AG04449 (cell line): ENCODE measurements at regions not wholly inside any gene's neighbourhood (a gene's known extent, or its start where the extent isn't known, plus 50 kb on each side); places are given as distances from the start of the nearest gene placed in this dataset.
"Not testable (repeated sequence)": the region's sequence is repeated elsewhere in the genome, so short reads cannot be mapped to it uniquely, and the experiment has no call there.

Experiments used
- CTCF ChIA-PET: fragments of 350-600 bp; formaldehyde crosslinking; extraction: SDS; loops from one replicate; lab custom pipeline; 2021; ENCODE audit warnings: antibody characterized with exemption; lab: Yijun Ruan, JAX
- POLR2A ChIA-PET: fragments of 400-600, 350-600 bp; formaldehyde crosslinking; extraction: SDS; loops from one replicate; lab custom pipeline; 2020; ENCODE audit warnings: antibody characterized with exemption, inconsistent platforms; lab: Yijun Ruan, JAX
- DNase-seq: peaks from one replicate; pipeline ENCODE4 v3.0.0-alpha.2; 2010; ENCODE audit warnings: low read depth, low spot score
- H3K4me3 ChIP-seq: 2 replicates; pipeline ENCODE4 v1.5.1; 2011; ENCODE audit warnings: low read depth, mild to moderate bottlenecking, control low read depth, low read length
- TF ChIP-seq, protein P1 (sequence below): IDR thresholded peaks from one replicate; pipeline ENCODE4 v1.5.1; 2011; ENCODE audit warnings: mild to moderate bottlenecking, moderate library complexity, low read length, control low read depth, inconsistent platforms; ENCODE audit not compliant: insufficient read depth; ENCODE audit errors: missing control alignments

GRCh38 chr1:165114889-165115285 lies 241.6 kb downstream of the LMX1A start:
- no peak overlapping the region for H3K4me3 ChIP-seq
- no peak for DNase-seq
- CTCF ChIA-PET: interaction anchor here (0.7 to 4.6 kb wide), 11 partner anchors 9 to 478 kb away, joined by 3 to 33 read pairs (median 3); no protein-coding TSS in a partner anchor
- TF ChIP-seq, protein P1, sequence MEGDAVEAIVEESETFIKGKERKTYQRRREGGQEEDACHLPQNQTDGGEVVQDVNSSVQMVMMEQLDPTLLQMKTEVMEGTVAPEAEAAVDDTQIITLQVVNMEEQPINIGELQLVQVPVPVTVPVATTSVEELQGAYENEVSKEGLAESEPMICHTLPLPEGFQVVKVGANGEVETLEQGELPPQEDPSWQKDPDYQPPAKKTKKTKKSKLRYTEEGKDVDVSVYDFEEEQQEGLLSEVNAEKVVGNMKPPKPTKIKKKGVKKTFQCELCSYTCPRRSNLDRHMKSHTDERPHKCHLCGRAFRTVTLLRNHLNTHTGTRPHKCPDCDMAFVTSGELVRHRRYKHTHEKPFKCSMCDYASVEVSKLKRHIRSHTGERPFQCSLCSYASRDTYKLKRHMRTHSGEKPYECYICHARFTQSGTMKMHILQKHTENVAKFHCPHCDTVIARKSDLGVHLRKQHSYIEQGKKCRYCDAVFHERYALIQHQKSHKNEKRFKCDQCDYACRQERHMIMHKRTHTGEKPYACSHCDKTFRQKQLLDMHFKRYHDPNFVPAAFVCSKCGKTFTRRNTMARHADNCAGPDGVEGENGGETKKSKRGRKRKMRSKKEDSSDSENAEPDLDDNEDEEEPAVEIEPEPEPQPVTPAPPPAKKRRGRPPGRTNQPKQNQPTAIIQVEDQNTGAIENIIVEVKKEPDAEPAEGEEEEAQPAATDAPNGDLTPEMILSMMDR: no peak
- POLR2A ChIA-PET: no interaction called here

DNA sequence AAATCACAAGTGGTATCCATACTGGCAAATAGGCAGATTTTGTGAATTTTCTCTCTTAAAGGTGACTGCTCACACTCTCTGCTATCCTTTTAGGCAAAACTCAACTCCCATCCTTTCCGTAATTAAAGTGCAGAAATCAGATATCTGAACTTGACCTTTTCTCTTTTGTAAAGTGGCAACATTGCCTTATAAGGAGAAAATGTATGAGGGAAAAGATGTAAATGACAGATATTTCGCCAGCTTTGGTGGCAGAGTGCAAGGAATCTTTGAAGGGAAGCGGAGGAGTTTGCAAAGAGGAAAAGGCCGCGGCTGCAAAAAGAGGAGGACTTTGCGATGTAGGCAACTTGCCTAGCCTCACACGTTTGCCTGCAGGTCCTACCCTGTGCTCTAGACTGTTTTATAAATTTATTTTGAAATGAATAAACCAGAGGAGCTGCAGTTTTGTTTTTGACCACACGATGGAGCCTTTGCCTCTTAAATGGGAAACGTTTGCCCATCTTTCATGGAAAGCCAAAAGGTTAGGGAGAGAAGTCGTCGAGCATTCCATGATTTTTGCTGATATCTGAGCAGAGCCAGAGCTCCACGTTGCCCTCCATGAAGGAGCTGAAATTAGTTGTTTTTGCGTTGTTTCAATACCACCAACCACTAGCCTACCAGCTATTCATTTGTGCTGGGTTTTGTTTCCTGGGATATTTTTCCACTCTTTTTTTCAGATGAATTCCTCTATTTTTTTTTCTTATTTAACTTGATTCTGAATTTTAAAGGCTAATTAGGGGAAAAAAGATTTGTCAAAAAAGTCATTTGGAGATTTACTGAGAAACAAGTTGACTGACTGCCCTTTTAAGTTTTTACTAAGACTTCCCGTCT lies 242.3 kb downstream of the LMX1A start:
- ChIA-PET CTCF (interaction anchor here (0.7 to 4.6 kb wide), 11 partner anchors 9 to 478 kb away, joined by 3 to 33 read pairs (median 4); no protein-coding TSS in a partner anchor), POLR2A (no interaction called here)
- TF ChIP-seq, protein P1: peak; percentile 58
- H3K4me3 ChIP-seq: no peak overlapping the region
- no peak for DNase-seq

GRCh38 chr1:165112260-165112659 lies 244.3 kb downstream of the LMX1A start:
- POLR2A ChIA-PET: no interaction called here
- CTCF ChIA-PET: interaction anchor here (1.0 to 4.6 kb wide), 5 partner anchors 17 to 484 kb away, joined by 3 to 33 read pairs (median 8); no protein-coding TSS in a partner anchor
- TF ChIP-seq, protein P1: no peak
- no peak for DNase-seq
- no peak overlapping the region for H3K4me3 ChIP-seq

DNA sequence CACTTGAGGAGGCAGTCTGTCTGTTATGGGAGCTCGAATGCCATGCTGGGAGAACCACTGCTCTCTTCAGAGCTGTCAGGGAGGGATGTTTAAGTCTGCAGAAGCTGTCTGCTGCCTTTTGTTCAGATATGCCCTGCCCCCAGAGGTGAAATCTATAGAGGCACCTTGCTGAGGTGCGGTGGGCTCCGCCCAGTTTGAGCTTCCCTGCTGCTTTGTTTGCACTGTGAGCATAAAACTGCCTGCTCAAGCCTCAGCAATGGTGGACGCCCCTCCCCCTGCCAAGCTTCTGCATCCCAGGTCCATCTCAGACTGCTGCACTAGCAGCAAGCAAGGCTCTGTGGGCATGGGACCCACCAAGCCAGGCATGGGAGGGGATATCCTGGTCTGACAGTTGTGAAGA lies 247.5 kb downstream of the LMX1A start:
- H3K4me3 ChIP-seq: no peak overlapping the region
- TF ChIP-seq, protein P1: no peak
- POLR2A ChIA-PET: no interaction called here
- CTCF ChIA-PET: no interaction called here
- DNase-seq: no peak

DNA sequence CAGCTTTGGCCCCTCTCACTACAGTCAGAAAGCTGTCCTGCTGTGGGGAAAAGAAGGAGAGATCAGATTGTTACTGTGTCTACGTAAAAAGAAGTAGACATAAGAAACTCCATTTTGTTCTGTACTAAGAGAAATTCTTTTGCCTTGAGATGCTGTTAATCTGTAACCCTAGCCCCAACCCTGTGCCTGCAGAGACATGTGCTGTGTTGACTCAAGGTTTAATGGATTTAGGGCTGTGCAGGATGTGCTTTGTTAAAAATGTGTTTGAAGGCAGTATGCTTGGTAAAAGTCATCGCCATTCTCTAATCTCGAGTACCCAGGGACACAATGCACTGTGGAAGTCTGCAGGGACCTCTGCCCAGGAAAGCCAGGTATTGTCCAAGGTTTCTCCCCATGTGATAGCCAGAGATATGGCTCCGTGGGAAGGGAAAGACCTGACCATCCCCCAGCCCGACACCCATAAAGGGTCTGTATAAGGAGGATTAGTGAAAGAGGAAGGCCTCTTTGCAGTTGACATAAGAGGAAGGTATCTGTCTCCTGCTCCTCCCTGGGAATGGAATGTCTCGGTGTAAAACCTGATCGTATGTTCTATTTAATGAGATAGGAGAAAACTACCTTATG lies 263.9 kb downstream of the LMX1A start:
- POLR2A ChIA-PET, DNase-seq, H3K4me3 ChIP-seq, CTCF ChIA-PET: not testable (repeated sequence)

DNA sequence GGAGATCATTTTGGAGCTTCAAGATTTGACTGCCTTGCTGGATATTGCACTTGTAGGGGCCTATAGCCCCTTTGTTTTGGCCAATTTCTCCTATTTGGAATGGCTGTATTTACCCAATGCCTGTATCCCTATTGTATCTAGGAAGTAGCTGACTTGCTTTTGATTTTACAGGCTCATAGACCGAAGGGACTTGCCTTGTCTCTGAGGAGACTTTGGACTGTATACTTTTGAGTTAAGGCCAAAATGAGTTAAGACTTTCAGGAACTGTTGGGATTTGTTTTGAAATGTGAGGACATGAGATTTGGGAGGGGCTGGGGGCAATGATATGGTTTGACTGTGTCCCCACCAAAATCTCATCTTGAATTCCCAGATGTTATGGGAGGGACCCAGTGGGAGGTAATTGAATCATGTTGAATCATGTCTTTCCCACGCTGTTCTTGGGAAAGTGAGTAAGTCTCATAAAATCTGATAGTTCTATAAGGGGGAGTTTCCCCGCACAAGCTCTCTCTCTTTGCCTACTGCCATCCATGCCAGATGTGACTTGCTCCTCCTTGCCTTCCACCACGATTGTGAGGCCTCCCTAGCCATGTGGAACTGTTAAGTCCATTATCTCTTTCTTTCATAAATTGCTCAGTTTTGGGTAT lies 276.1 kb downstream of the LMX1A start:
- POLR2A ChIA-PET: no interaction called here
- no peak for DNase-seq
- CTCF ChIA-PET: no interaction called here
- TF ChIP-seq, protein P1: no peak
- no peak overlapping the region for H3K4me3 ChIP-seq
